HCT116 (cell line): ENCODE measurements at regions not wholly inside any gene's neighbourhood (a gene's known extent, or its start where the extent isn't known, plus 50 kb on each side); places are given as distances from the start of the nearest gene placed in this dataset.

Source experiments
- ATAC-seq: fragments of 200-7000 bp; cut with Tn5 transposase; 2 replicates; pipeline ENCODE4 v1.9.1; 2020; ENCODE audit warnings: mild to moderate bottlenecking, moderate library complexity
- BruUV-seq: library from RNA; stranded (reverse); fragments of 400-500 nt; replicated peaks from 2 replicates; lab custom pipeline; 2021; lab: Mats Ljungman, UMichigan
- CTCF ChIA-PET: fragments of 300-600 bp; sonication (Branson Sonifier 250); formaldehyde crosslinking; loops from one replicate; lab custom pipeline; 2021; ENCODE audit warnings: antibody characterized with exemption; lab: Charles Lee
- POLR2A ChIA-PET: fragments of 300-600, 350-600 bp; sonication (Branson Sonifier 250); formaldehyde crosslinking; loops from one replicate; lab custom pipeline; 2021; ENCODE audit warnings: antibody characterized with exemption; lab: Charles Lee
- RAD21 ChIA-PET, 2 experiments: fragments of 300-600 bp; sonication (Branson Sonifier 250); formaldehyde crosslinking; loops; one replicate each; lab custom pipeline; 2023; ENCODE audit warnings: low total read pairs in 2 of 2; ENCODE audit not compliant: uncharacterized antibody in 2 of 2, unreplicated experiment in 2 of 2, low non-redundant PET in 1 of 2; lab: Charles Lee
- DNase-seq: peaks from one replicate; pipeline ENCODE4 v3.0.0-alpha.2; 2010; ENCODE audit warnings: low read depth, low spot score
- H2AFZ ChIP-seq: fragments of 200-600 bp; shearing (Covaris generic), sonication (generic); 2 replicates; pipeline ENCODE4 v1.6.1; 2017; ENCODE audit warnings: low read depth, mixed run types, mixed read lengths, antibody characterized with exemption, low read length; ENCODE audit not compliant: poor library complexity, severe bottlenecking
- H3K27ac ChIP-seq: 2 replicates; pipeline ENCODE4 v1.5.1; 2012; ENCODE audit warnings: low read depth, low read length
- H3K27me3 ChIP-seq: fragments of 200-600 bp; sonication (generic); 2 replicates; pipeline ENCODE4 v1.6.1; 2016; ENCODE audit warnings: mixed run types, low read length, mixed read lengths; ENCODE audit not compliant: insufficient read depth
- H3K36me3 ChIP-seq, 2 experiments: fragments of 200-500 bp in 1 of 2; fragments of 200-600 bp in 1 of 2; sonication (Bioruptor generic) in 1 of 2; sonication (generic) in 1 of 2; 2 replicates each; pipeline versions ENCODE4 v1.5.1 to v1.6.1; 2014 to 2016; ENCODE audit warnings: low read length in 2 of 2, inconsistent platforms in 1 of 2, mixed read lengths in 1 of 2, mixed run types in 1 of 2; ENCODE audit not compliant: insufficient read depth in 2 of 2, control insufficient read depth in 1 of 2
- H3K4me1 ChIP-seq, 2 experiments: fragments of 200-600 bp in 1 of 2; sonication (generic) in 1 of 2; 2 replicates each; pipeline versions ENCODE4 v1.5.1 to v1.6.1; 2012 to 2017; ENCODE audit warnings: low read length in 2 of 2, inconsistent platforms in 1 of 2, mild to moderate bottlenecking in 1 of 2, mixed read lengths in 1 of 2, mixed run types in 1 of 2, moderate library complexity in 1 of 2; ENCODE audit not compliant: insufficient read depth in 2 of 2, control insufficient read depth in 1 of 2
- H3K4me2 ChIP-seq: fragments of 200-600 bp; sonication (generic); 2 replicates; pipeline ENCODE4 v1.6.1; 2017; ENCODE audit warnings: mixed run types, low read length, mixed read lengths
- H3K4me3 ChIP-seq, 2 experiments: fragments of 200-600 bp in 1 of 2; sonication (generic) in 1 of 2; replicated peaks in 1 of 2; 2 replicates each; pipeline ENCODE4 v1.5.1; 2011 to 2016; ENCODE audit warnings: low read length in 2 of 2, control low read depth in 1 of 2, low read depth in 1 of 2, mild to moderate bottlenecking in 1 of 2, mixed read lengths in 1 of 2, mixed run types in 1 of 2
- H3K79me2 ChIP-seq: fragments of 200-600 bp; sonication (generic); 2 replicates; pipeline ENCODE4 v1.6.1; 2017; ENCODE audit warnings: mild to moderate bottlenecking, mixed run types, low read length, moderate library complexity, mixed read lengths; ENCODE audit not compliant: insufficient read depth
- H3K9ac ChIP-seq: fragments of 200-600 bp; sonication (generic); 2 replicates; pipeline ENCODE4 v1.6.1; 2016; ENCODE audit warnings: low read length, mixed read lengths
- H3K9me2 ChIP-seq: fragments of 200-600 bp; sonication (generic), shearing (Covaris generic); 2 replicates; pipeline ENCODE4 v1.6.1; 2017; ENCODE audit warnings: mixed run types, mild to moderate bottlenecking, moderate library complexity; ENCODE audit not compliant: insufficient read depth
- H3K9me3 ChIP-seq, 2 experiments: fragments of 200-500 bp in 1 of 2; fragments of 200-600 bp in 1 of 2; sonication (Bioruptor generic) in 1 of 2; sonication (generic) in 1 of 2; 2 replicates each; pipeline ENCODE4 v1.6.1; 2014 to 2017; ENCODE audit warnings: low read length in 2 of 2, mixed read lengths in 2 of 2, inconsistent platforms in 1 of 2, low read depth in 1 of 2, mild to moderate bottlenecking in 1 of 2, mixed run types in 1 of 2, moderate library complexity in 1 of 2; ENCODE audit not compliant: control insufficient read depth in 1 of 2, insufficient read depth in 1 of 2
- H4K20me1 ChIP-seq: fragments of 200-600 bp; sonication (generic), shearing (Covaris generic); 2 replicates; pipeline ENCODE4 v1.6.1; 2017; ENCODE audit warnings: mixed run types, mild to moderate bottlenecking, moderate library complexity; ENCODE audit not compliant: insufficient read depth
- CTCF ChIP-seq, 3 experiments: fragments of 200-600 bp in 1 of 3; sonication (generic) in 1 of 3; IDR thresholded peaks in 2 of 3; conservative IDR thresholded peaks in 1 of 3; 2 replicates each; pipeline ENCODE4 v1.5.1; 2012 to 2017; ENCODE audit warnings: low read depth in 2 of 3, low read length in 2 of 3, antibody characterized with exemption in 1 of 3, borderline replicate concordance in 1 of 3, control low read depth in 1 of 3, mild to moderate bottlenecking in 1 of 3, mixed read lengths in 1 of 3, mixed run types in 1 of 3, moderate library complexity in 1 of 3; ENCODE audit not compliant: insufficient read depth in 1 of 3
- EGR1 ChIP-seq: IDR thresholded peaks from 2 replicates; pipeline ENCODE4 v1.6.1; 2012; ENCODE audit warnings: low read depth
- ELF1 ChIP-seq: IDR thresholded peaks from 2 replicates; pipeline ENCODE4 v1.6.1; 2012; ENCODE audit warnings: low read depth, borderline replicate concordance
- JUND ChIP-seq: IDR thresholded peaks from 2 replicates; pipeline ENCODE4 v1.6.1; 2012
- POLR2AphosphoS5 ChIP-seq: IDR thresholded peaks from 2 replicates; pipeline ENCODE4 v1.6.1; 2011; ENCODE audit warnings: mild to moderate bottlenecking, low read depth, low read length, moderate library complexity
- RAD21 ChIP-seq: IDR thresholded peaks from 2 replicates; pipeline ENCODE4 v1.6.1; 2012; ENCODE audit warnings: low read depth, mild to moderate bottlenecking
- SIN3A ChIP-seq: IDR thresholded peaks from 2 replicates; pipeline ENCODE4 v1.6.1; 2012; ENCODE audit warnings: low read depth
- SP1 ChIP-seq: IDR thresholded peaks from 2 replicates; pipeline ENCODE4 v1.6.1; 2012; ENCODE audit warnings: low read depth
- SRF ChIP-seq: IDR thresholded peaks from 2 replicates; pipeline ENCODE4 v1.6.1; 2012; ENCODE audit warnings: low read depth
- TCF7L2 ChIP-seq: IDR thresholded peaks from 2 replicates; pipeline ENCODE4 v1.7.0; 2011; ENCODE audit warnings: borderline replicate concordance, inconsistent platforms; ENCODE audit not compliant: insufficient read depth, insufficient read length; ENCODE audit errors: extremely low read depth
- YY1 ChIP-seq: IDR thresholded peaks from 2 replicates; pipeline ENCODE4 v1.6.1; 2011; ENCODE audit warnings: low read length, low read depth, moderate library complexity, mild to moderate bottlenecking; ENCODE audit not compliant: insufficient replicate concordance; ENCODE audit errors: extremely low read depth
- ZBTB33 ChIP-seq: IDR thresholded peaks from 2 replicates; pipeline ENCODE4 v1.6.1; 2011; ENCODE audit warnings: mild to moderate bottlenecking, low read length, moderate library complexity; ENCODE audit not compliant: insufficient replicate concordance; ENCODE audit errors: extremely low read depth
- intact Hi-C: fragments of 100-400 bp; cut with micrococcal nuclease; formaldehyde crosslinking; loops from 2 replicates; pipeline ENCODE4 v1.10.0; 2022

GRCh38 chr18:24734058-24734457 is 273.6 kb downstream of the HRH4 start:
- no peaks in the 10 kb centered on the region for H3K4me1 ChIP-seq
- no peak overlapping the region for H3K4me3 ChIP-seq
- CTCF ChIA-PET, result no interaction called here
- no peaks in the 10 kb centered on the region for H3K9me3 ChIP-seq
- POLR2A ChIA-PET, result no interaction called here
- TF ChIP-seq CTCF (IDR thresholded peaks at IDR 0.05 in 2 of 3, conservative IDR thresholded peaks at IDR 0.05 in 1 of 3; ENCODE audit: borderline replicate concordance in 1 of 3, insufficient read depth in 1 of 3, low read depth in 2 of 3, low read length in 2 of 3) (peak; percentile 7 to 46 (median 25); a peak in 4 of 6 replicates), RAD21 (peak; percentile 45; the same call in 1 of the 2 replicates), YY1 (no peak), EGR1 (no peak)
- peaks cover 17% of the 10 kb centered on the region for H3K27me3 ChIP-seq
- peak; percentile 72 for ATAC-seq
- no peak overlapping the region for H3K9ac ChIP-seq
- H3K27ac ChIP-seq, result no peak overlapping the region
- no TSS peak for BruUV-seq
- no peaks in the 10 kb centered on the region for H3K9me2 ChIP-seq
- no peak overlapping the region for H3K4me2 ChIP-seq
- no peaks in the 10 kb centered on the region for H3K79me2 ChIP-seq
- RAD21 ChIA-PET, result no interaction called here
- no peak for DNase-seq
- intact Hi-C loops, result loop anchor here (2.0 kb wide), 1 partner anchor 189 kb away; no protein-coding TSS in a partner anchor
- H4K20me1 ChIP-seq, result no peaks in the 10 kb centered on the region
- H2AFZ ChIP-seq, result no peak overlapping the region
- H3K36me3 ChIP-seq, result no peaks in the 10 kb centered on the region

GRCh38 chr18:24735624-24736231 is 275.3 kb downstream of the HRH4 start:
- Histone ChIP-seq H3K9ac (no peak overlapping the region), H3K4me1 (no peaks in the 10 kb centered on the region), H3K27me3 (peaks cover 22% of the 10 kb centered on the region), H3K4me2 (no peak overlapping the region), H3K27ac (no peak overlapping the region), H3K36me3 (no peaks in the 10 kb centered on the region), H4K20me1 (no peaks in the 10 kb centered on the region), H3K4me3 (no peak overlapping the region), H3K79me2 (no peaks in the 10 kb centered on the region), H2AFZ (no peak overlapping the region), H3K9me2 (no peaks in the 10 kb centered on the region), H3K9me3 (no peaks in the 10 kb centered on the region)
- CTCF ChIA-PET, result no interaction called here
- no peak for DNase-seq
- BruUV-seq, result no TSS peak
- no peak for ATAC-seq
- intact Hi-C loops, result loop anchor here (2.0 kb wide), 1 partner anchor 191 kb away; no protein-coding TSS in a partner anchor
- RAD21 ChIA-PET, result no interaction called here
- POLR2A ChIA-PET, result no interaction called here
- TF ChIP-seq ZBTB33 (no peak), SP1 (no peak), ELF1 (no peak), POLR2AphosphoS5 (no peak), SIN3A (no peak), JUND (no peak), TCF7L2 (no peak), EGR1 (no peak), RAD21 (no peak), SRF (no peak)
